ENCODE measurements at regions not wholly inside any gene's neighbourhood (a gene's known extent, or its start where the extent isn't known, plus 50 kb on each side); places are given as distances from the start of the nearest gene placed in this dataset.

GRCh38 chr16:66109677-66110076, 256.8 kb upstream of the CDH5 start:
- DNase-seq (no peak), ATAC-seq (ENCODE audit: low read depth) (no peak)
- ChIA-PET POLR2A (ENCODE audit: unreplicated experiment) (no interaction called here), CTCF (interaction anchor here (0.7 kb wide), 1 partner anchor 30 kb away, joined by 3 read pairs; no protein-coding TSS in a partner anchor)
- H3K27ac ChIP-seq (ENCODE audit: insufficient read depth, low read length) = no peak overlapping the region
- no peak overlapping the region for H2BK5ac ChIP-seq (ENCODE audit: low read depth, low read length, poor library complexity, severe bottlenecking)
- H4K20me1 ChIP-seq (ENCODE audit: insufficient read depth, low read length) = no peaks in the 10 kb centered on the region
- no peaks in the 10 kb centered on the region for H3K27me3 ChIP-seq (ENCODE audit: control insufficient read depth, insufficient read depth, low read length)
- H4K5ac ChIP-seq (ENCODE audit: low read depth, low read length) = 0 out of 2 replicates have a peak overlapping the region, but pooled peaks have one; percentile 74
- H2AK5ac ChIP-seq (ENCODE audit: low read depth, low read length) = peak overlapping the region; percentile 80
- intact Hi-C loops (cut with micrococcal nuclease) = no loop called here
- H3K9ac ChIP-seq (ENCODE audit: low read depth, low read length) = no peak overlapping the region
- WGBS, 2 experiments (ENCODE audit: extremely low coverage in 2 of 2, insufficient read length in 1 of 2) = no CpG with 5 or more reads among the region's 1 CpG
- H3K4ac ChIP-seq (ENCODE audit: low read depth, low read length) = peak overlapping the region; percentile 64
- H3K14ac ChIP-seq (replicated peaks; ENCODE audit: low read depth, low read length) = peak overlapping the region; percentile 45; the same call in 1 of the 2 replicates
- peak overlapping the region; percentile 87; the same call in 2 of the 3 replicates for H2BK15ac ChIP-seq (ENCODE audit: low read depth, low read length)
- BruUV-seq (replicated peaks) = no TSS peak
- H3K18ac ChIP-seq (ENCODE audit: low read depth, low read length) = peak overlapping the region; percentile 61; the same call in 1 of the 2 replicates
- H3K4me2 ChIP-seq (ENCODE audit: low read depth, low read length) = no peak overlapping the region
- TF ChIP-seq RFX5 (IDR thresholded peaks at IDR 0.05; ENCODE audit: low read depth, low read length) (no peak), MAZ (IDR thresholded peaks at IDR 0.05; ENCODE audit: borderline replicate concordance, low read depth, low read length) (no peak)
- H3K4me1 ChIP-seq (ENCODE audit: control insufficient read depth, insufficient read depth, low read length) = peaks cover 9% of the 10 kb centered on the region
- in situ Hi-C loops (cut with MboI; ENCODE audit: low sequenced_read_pairs) = no loop called here
- H2BK120ac ChIP-seq (ENCODE audit: low read depth, low read length) = peak overlapping the region; percentile 98
- no peak overlapping the region for H3K4me3 ChIP-seq (ENCODE audit: insufficient read depth, low read depth, low read length)
- H3K36me3 ChIP-seq (ENCODE audit: control insufficient read depth, insufficient read depth, low read length) = no peaks in the 10 kb centered on the region
- H3K56ac ChIP-seq (ENCODE audit: extremely low read depth, insufficient read depth, low read length) = no peak overlapping the region
- 0 out of 2 replicates have a peak overlapping the region, but pooled peaks have one; percentile 53 for H2BK20ac ChIP-seq (ENCODE audit: low read depth, low read length)
- H3K79me1 ChIP-seq (ENCODE audit: low read depth in 1 of 2, low read length in 2 of 2) = no peaks in the 10 kb centered on the region
- peak overlapping the region in 1 of 2 experiments; percentile 9; a peak in 2 of 4 replicates for H4K8ac ChIP-seq (ENCODE audit: low read depth in 2 of 2, low read length in 2 of 2)
- peak overlapping the region; percentile 43; the same call in 1 of the 2 replicates for H4K91ac ChIP-seq (ENCODE audit: insufficient read depth, low read depth, low read length)
- no peaks in the 10 kb centered on the region for H3K9me3 ChIP-seq (ENCODE audit: control insufficient read depth, insufficient read depth, low read length)
- no peak overlapping the region for H3K23ac ChIP-seq (ENCODE audit: low read depth, low read length)
- H2AFZ ChIP-seq (replicated peaks; ENCODE audit: low read length, poor library complexity) = peak overlapping the region; percentile 38
- dilution Hi-C loops (cut with HindIII; ENCODE audit: low sequenced_read_pairs, unreplicated experiment) = no loop called here
- H3K9me1 ChIP-seq (ENCODE audit: insufficient read depth, low read length) = peaks cover 5% of the 10 kb centered on the region
- H2AK9ac ChIP-seq (replicated peaks; ENCODE audit: low read depth, low read length, poor library complexity) = no peak overlapping the region
